Ovary (tissue), 3 donors: ENCODE measurements at regions not wholly inside any gene's neighbourhood (a gene's known extent, or its start where the extent isn't known, plus 50 kb on each side); places are given as distances from the start of the nearest gene placed in this dataset.

Experiments
- CTCF ChIP-seq, 3 donors: fragments of 450-650 bp in 2 of 3; fragments of 200-600 bp in 1 of 3; IDR thresholded peaks; one replicate each; pipeline versions ENCODE4 v1.5.1 to v1.8.0; 2016 to 2022; ENCODE audit warnings: antibody characterized with exemption in 3 of 3, mild to moderate bottlenecking in 1 of 3
- EP300 ChIP-seq: sonication (generic); formaldehyde crosslinking; IDR thresholded peaks from one replicate; pipeline ENCODE4 v1.6.1; 2017; ENCODE audit warnings: antibody characterized with exemption
- POLR2A ChIP-seq: fragments of 450-650 bp; IDR thresholded peaks from one replicate; pipeline ENCODE4 v1.6.1; 2017; ENCODE audit warnings: antibody characterized with exemption, mild to moderate bottlenecking, moderate library complexity
- donor health status: DM: no; HTN: no; CAD: no.

- TF ChIP-seq CTCF (IDR thresholded peaks at IDR 0.05) (no peak), POLR2A (no peak), EP300 (no peak)
These were observed 213.4 kb upstream of the REG3G start for GRCh38 chr2:78811955-78812610.
